IPS-18a (cell line): ENCODE measurements at regions not wholly inside any gene's neighbourhood (a gene's known extent, or its start where the extent isn't known, plus 50 kb on each side); places are given as distances from the start of the nearest gene placed in this dataset.

Experiments
- H3K27ac ChIP-seq: one replicate; pipeline ENCODE4 v1.5.1; 2013; ENCODE audit warnings: low read length
- H3K27me3 ChIP-seq: one replicate; pipeline ENCODE4 v1.6.1; 2013; ENCODE audit warnings: mild to moderate bottlenecking, low read length; ENCODE audit not compliant: control insufficient read depth, insufficient read depth
- H3K36me3 ChIP-seq: one replicate; pipeline ENCODE4 v1.6.1; 2013; ENCODE audit warnings: low read depth, low read length; ENCODE audit not compliant: control insufficient read depth
- H3K4me1 ChIP-seq: one replicate; pipeline ENCODE4 v1.6.1; 2013; ENCODE audit warnings: low read depth, low read length; ENCODE audit not compliant: control insufficient read depth
- H3K4me3 ChIP-seq: one replicate; pipeline ENCODE4 v1.5.1; 2013; ENCODE audit warnings: low read length
- H3K9ac ChIP-seq: one replicate; pipeline ENCODE4 v1.6.1; 2013; ENCODE audit warnings: mild to moderate bottlenecking, low read length, moderate library complexity
- H3K9me3 ChIP-seq: one replicate; pipeline ENCODE4 v1.6.1; 2013; ENCODE audit warnings: low read depth, low read length; ENCODE audit not compliant: control insufficient read depth

DNA sequence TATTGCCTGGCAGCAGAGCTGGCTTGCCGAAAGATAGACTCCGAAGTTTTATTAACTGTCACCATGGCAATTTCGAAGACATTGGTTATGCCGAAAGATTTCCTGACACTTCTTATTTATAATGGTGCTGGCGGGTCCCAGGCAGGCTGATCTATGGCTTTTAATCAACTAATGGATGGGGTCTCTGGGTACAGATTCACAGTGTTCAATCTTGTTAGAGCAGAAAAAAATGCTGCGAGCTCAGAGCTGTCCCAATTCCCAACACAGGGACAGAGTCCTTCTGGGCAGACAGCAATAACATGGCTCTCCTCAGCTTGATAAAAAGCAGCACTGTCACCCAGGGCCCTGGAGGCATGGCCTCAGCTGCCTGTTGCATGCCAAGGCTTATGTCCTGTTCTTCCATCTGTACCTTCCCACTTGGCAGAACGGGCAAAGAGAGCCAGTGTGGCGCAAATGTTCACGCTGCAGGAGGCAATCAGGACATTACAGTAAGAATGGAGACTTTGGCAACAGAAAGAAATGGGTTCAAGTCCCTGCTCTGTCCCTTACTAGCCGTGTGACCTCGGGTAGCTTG, 228.2 kb upstream of the PWP1 start:
- H3K27me3 ChIP-seq = no peaks in the 10 kb centered on the region
- H3K4me1 ChIP-seq = no peaks in the 10 kb centered on the region

DNA sequence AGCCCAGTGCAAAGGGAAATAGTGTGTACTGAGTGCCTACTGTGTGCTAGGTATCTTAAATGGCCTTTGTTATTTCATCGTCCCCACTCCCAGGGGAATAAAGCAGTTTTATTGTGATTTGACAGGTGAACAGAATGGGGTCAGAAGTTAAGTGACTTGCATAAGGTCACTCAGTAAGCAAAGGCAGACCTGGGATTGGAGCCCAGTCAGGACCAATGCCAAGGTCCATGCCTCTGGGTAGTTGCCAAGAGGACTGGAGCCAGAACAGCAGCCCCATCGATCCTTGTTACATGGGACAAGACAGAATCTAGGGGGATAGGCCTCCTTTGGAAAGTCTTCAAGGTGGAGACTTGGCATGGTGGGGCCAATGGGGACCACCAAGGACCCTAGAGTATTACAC, 227.4 kb upstream of the PWP1 start:
- no peaks in the 10 kb centered on the region for H3K36me3 ChIP-seq
- H3K27ac ChIP-seq = no peak overlapping the region
- no peaks in the 10 kb centered on the region for H3K4me1 ChIP-seq
- no peak overlapping the region for H3K9ac ChIP-seq
- no peak overlapping the region for H3K4me3 ChIP-seq
- no peaks in the 10 kb centered on the region for H3K27me3 ChIP-seq
- H3K9me3 ChIP-seq = no peaks in the 10 kb centered on the region

More for the DNA sequence above, 228.2 kb upstream of the PWP1 start:
- H3K9ac ChIP-seq = no peak overlapping the region
- H3K27ac ChIP-seq = no peak overlapping the region
- H3K9me3 ChIP-seq = no peaks in the 10 kb centered on the region
- no peak overlapping the region for H3K4me3 ChIP-seq
- no peaks in the 10 kb centered on the region for H3K36me3 ChIP-seq

DNA sequence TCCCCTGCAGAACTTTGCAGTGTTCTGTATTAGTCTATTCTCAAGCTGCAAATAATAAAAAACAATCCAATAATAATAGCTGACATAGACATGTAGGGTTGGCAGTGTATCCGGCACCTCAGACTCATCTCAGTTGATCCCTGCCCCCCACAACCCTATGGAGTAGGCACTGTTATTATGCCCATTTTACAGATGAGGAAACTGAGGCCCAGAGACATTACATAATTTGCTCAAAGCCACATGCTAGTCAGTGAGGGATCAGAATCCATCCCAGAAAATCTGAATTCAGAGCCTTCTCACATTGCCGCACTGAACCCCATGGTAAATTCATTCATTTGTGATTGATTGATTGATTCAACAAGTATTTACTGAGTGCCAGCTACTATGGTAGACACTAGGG, 226.6 kb upstream of the PWP1 start:
- H3K27ac ChIP-seq = no peak overlapping the region
- no peaks in the 10 kb centered on the region for H3K27me3 ChIP-seq
- H3K36me3 ChIP-seq = no peaks in the 10 kb centered on the region
- H3K9me3 ChIP-seq = no peaks in the 10 kb centered on the region
- H3K4me3 ChIP-seq = no peak overlapping the region
- no peak overlapping the region for H3K9ac ChIP-seq
- no peaks in the 10 kb centered on the region for H3K4me1 ChIP-seq

DNA sequence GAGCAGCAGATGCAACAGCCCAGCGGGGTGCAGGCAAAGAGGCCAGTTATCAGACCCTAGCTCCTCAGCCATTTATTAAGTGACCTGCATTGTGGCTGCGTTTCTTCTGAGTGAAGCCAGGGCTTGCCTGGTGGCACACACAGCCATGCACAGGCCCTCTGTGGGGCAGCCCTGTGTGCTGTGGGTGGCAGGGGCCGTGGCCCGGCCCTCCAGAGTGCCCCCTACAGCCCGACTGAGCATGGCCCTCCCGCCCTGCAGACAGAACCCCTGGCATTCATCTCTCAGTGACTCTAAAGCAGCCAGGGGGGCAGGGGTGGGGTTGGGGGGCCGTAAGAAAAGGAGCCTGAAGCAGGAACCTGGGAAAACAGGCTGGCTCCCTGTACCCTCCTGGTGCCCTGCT, 226.0 kb upstream of the PWP1 start:
- no peak overlapping the region for H3K4me3 ChIP-seq
- H3K9me3 ChIP-seq = no peaks in the 10 kb centered on the region
- no peak overlapping the region for H3K9ac ChIP-seq
- H3K27me3 ChIP-seq = no peaks in the 10 kb centered on the region
- H3K36me3 ChIP-seq = no peaks in the 10 kb centered on the region
- no peaks in the 10 kb centered on the region for H3K4me1 ChIP-seq
- H3K27ac ChIP-seq = no peak overlapping the region

DNA sequence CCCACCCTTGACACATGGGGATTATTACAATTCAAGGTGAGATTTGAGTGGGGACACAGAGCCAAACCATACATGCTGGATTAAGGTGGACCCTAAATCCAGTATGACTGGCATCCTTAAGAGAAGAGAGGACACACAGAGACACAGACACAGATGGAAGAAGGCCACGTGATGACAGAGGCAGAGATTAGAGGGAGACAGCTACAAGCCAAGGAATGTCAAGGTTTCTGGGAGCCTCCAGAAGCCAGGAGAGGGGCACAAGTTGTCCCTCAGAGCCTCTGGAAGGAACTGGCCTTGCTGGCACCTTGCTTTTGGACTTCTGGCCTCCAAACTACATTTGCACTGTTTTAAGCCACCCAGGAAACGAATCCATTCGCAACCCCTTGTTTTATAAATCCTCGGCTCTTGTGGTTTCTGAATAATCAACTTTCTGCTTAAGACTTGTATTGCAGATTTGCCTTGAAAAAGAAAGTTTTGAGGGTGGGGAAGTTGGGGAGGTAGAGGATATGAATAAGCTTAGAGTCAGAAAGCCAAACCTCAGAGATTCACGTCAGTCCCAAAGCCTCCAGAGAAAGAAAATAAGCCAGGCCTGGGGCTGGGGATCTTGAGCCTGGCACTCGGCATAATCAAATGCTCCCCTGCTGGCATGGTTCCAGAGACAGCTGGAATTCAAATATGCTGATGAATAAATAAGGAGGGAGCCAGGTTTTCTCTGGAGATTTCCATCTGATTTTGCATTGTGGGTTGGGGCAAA, 224.2 kb upstream of the PWP1 start:
- H3K27ac ChIP-seq = no peak overlapping the region
- no peak overlapping the region for H3K9ac ChIP-seq
- no peaks in the 10 kb centered on the region for H3K36me3 ChIP-seq
- H3K4me1 ChIP-seq = no peaks in the 10 kb centered on the region
- no peaks in the 10 kb centered on the region for H3K27me3 ChIP-seq
- no peaks in the 10 kb centered on the region for H3K9me3 ChIP-seq
- H3K4me3 ChIP-seq = no peak overlapping the region

DNA sequence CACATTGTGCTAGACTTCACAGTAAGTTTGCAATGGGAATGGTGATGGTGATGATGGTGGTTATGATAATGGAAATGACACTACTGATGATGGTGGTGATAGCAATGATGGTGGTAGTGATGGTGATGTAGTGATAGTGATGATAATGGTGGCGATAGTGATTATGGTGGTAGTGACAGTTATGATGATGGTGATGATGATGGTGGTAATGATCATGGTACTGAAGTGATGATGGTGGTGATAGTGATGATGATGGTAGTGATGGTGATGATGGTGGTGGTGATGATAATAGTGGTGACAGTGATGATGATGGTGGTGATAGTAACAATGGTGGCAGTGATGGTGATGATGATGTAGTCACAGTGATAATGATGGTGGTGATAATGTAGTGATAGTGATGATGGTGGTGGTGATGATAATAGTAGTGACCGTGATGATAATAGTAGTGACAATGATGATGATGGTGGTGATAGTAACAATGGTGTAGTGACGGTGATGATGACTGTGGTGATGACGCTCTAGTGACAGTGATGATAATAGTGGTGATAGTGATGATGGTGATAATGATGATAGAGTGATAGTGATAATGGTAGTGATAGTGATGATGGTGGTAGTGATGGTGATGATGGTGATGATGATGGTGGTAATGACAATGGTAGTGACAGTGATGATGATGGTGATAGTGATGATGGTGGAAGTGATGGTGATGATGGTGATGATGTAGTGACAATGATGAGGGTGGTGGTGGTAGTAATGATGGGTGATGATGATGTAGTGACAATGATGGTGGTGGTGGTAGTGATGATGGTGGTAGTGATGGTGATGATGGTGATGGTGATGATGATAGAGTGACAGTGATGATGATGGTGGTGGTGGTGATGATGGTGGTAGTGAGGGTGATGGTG, 222.9 kb upstream of the PWP1 start:
- no peak overlapping the region for H3K4me3 ChIP-seq
- no peaks in the 10 kb centered on the region for H3K36me3 ChIP-seq
- no peak overlapping the region for H3K27ac ChIP-seq

DNA sequence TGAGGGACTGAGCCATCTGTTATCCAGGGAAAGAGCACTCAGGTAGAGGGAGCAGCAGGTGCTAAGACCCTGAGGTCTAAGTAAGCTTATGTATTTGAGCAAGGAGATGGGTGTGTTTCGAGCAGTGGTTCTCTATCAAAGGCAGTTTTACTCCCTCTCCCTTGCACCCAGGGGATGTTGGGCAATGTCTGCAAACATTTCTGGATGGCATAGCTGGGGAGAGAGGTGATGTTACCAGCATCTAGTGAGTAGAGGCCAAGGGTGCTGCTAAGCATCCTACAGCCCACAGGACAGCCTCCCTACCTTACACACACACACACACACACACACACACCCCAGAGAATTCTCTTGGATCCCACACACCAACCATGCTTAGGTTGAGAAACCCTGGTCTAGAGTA, 221.0 kb upstream of the PWP1 start:
- Histone ChIP-seq H3K9ac (no peak overlapping the region), H3K36me3 (no peaks in the 10 kb centered on the region), H3K4me1 (peaks cover 11% of the 10 kb centered on the region), H3K27me3 (no peaks in the 10 kb centered on the region), H3K4me3 (no peak overlapping the region), H3K9me3 (no peaks in the 10 kb centered on the region), H3K27ac (no peak overlapping the region)

More for the DNA sequence above, 222.9 kb upstream of the PWP1 start:
- H3K9ac ChIP-seq = no peak overlapping the region
- H3K27me3 ChIP-seq = no peaks in the 10 kb centered on the region
- peaks cover 5% of the 10 kb centered on the region for H3K4me1 ChIP-seq
- no peaks in the 10 kb centered on the region for H3K9me3 ChIP-seq

DNA sequence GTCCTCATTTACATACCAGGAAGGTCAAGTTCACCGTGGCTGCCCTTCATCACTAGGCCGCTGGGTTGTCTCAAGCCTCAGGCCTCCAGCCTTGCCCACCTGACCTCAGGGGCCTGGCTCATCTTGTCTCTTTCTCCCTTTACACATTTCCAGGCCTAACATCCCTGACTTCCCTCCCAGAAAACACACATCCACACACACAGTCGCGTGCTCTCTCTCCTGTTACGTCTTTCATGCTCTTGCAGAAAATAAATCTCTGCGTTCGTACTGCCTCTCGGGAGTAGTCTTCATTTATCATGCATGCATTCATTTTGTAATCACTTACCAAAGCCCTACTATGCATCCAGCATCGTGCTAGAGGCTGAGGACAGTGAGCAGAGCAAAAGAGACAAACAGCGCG, 220.0 kb upstream of the PWP1 start:
- Histone ChIP-seq H3K36me3 (no peaks in the 10 kb centered on the region), H3K9me3 (no peaks in the 10 kb centered on the region), H3K4me1 (peaks cover 11% of the 10 kb centered on the region), H3K4me3 (no peak overlapping the region), H3K9ac (no peak overlapping the region), H3K27ac (no peak overlapping the region), H3K27me3 (no peaks in the 10 kb centered on the region)

DNA sequence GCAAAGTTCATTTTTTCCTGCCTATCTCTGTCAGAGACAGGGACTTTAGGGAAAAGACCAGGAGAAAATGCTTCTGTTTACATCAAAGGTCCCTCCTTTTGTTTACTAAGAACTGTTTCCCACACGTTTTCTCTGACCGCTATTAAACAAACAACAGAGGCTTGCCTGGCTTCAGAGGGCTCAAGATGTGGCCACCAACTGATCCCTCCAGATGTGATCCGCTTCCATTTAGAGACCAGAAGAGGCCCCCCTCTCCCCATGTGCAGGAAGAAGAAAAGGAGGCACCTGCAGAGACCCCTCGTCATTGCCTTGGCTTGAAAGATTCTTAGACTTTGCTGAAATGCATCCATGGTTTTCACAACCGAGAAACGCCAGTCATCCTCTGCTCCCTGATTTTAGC, 217.9 kb upstream of the PWP1 start:
- Histone ChIP-seq H3K4me3 (no peak overlapping the region), H3K27ac (no peak overlapping the region), H3K9me3 (no peaks in the 10 kb centered on the region), H3K4me1 (peaks cover 11% of the 10 kb centered on the region), H3K27me3 (no peaks in the 10 kb centered on the region), H3K9ac (no peak overlapping the region), H3K36me3 (no peaks in the 10 kb centered on the region)

DNA sequence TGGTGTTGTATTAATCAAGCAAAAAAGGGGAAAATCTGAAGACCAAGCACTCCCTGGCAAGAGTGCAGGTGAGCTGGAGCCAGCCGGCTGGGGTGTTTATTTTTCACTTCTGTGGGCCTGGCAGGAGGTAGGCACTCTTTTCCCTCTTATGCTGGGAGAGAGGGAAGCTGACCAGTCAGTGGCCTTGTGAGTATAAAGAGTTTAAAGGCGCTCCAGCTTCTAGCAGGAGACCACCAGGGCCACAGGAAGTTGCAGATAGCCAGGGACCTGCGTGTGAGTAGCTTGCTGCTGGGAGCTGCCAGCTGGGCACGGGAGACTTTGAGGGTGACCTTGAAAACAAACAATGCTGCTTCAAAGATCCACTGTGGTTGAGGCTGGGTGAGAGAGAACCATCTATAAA, 217.4 kb upstream of the PWP1 start:
- Histone ChIP-seq H3K27me3 (no peaks in the 10 kb centered on the region), H3K4me1 (peaks cover 11% of the 10 kb centered on the region), H3K9me3 (no peaks in the 10 kb centered on the region), H3K27ac (no peak overlapping the region), H3K4me3 (no peak overlapping the region), H3K9ac (no peak overlapping the region), H3K36me3 (no peaks in the 10 kb centered on the region)

DNA sequence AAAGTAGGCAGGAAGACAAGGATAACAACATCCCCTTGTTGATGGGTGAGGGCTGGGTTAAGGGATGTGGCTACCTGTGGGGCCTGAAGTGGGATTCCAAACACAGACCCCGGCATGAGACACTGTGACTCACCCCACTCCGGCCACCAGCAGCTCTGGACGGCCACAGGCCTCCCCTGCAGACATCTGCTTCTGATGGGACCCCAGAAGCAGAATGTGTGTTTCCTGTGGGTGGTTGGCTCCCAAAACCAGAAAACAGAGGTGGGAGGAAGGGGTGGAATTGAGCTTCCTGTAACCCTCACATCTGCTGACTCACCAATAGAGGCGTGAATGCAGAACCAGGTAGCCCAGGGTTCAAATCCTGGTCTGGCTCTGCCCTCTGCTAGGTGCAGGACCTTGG, 216.6 kb upstream of the PWP1 start:
- no peaks in the 10 kb centered on the region for H3K9me3 ChIP-seq
- H3K4me3 ChIP-seq = no peak overlapping the region
- no peaks in the 10 kb centered on the region for H3K36me3 ChIP-seq
- H3K9ac ChIP-seq = no peak overlapping the region
- H3K4me1 ChIP-seq = peaks cover 11% of the 10 kb centered on the region
- no peaks in the 10 kb centered on the region for H3K27me3 ChIP-seq
- no peak overlapping the region for H3K27ac ChIP-seq
